ENCODE measurements at regions not wholly inside any gene's neighbourhood (a gene's known extent, or its start where the extent isn't known, plus 50 kb on each side); places are given as distances from the start of the nearest gene placed in this dataset.

DNA sequence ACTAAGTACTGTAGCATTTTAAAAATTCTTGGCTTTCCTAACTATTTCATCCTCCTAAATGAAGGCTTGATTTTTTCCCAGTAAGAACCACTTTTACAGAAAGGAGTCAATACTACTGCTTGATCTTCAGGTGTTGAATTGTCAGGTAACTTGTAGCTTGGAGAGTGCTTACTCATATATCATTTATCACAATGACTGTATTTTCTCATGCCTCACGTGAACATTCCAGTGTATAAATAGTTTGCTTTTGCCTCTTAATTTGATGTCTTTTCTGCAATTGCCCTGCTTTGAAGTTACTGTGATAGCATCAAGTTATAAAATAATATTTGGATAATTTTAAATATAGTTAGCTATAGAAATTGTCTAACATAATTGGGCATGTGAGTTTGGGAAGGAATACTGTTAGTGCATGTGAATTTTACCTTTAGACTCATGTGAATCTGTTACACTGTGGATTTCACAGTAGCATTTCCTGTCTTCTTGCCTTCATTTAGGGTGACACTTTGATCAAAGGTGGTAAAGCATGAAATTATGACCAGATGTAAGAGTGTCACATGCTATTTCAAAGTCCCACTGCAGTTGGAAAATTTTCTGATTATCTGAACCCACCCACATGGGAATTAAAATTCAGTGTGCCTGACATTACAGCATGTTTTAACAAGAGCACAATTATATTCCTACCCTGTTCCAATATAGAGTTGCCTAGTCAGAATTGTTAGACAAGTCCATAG lies 962.8 kb downstream of the DNAJB9 start:
- Histone ChIP-seq H3K9me3 (ENCODE audit: control insufficient read depth, insufficient read depth, low read depth, low read length) (no peaks in the 10 kb centered on the region), H3K4me3 (ENCODE audit: low read depth, low read length) (no peak overlapping the region), H3K27ac (ENCODE audit: extremely low read depth, low read depth, low read length) (no peak overlapping the region), H3K4me1 (ENCODE audit: control insufficient read depth, insufficient read depth, low read length) (no peaks in the 10 kb centered on the region), H3K36me3 (ENCODE audit: control insufficient read depth in 2 of 2, insufficient read depth in 1 of 2, low read length in 2 of 2) (no peaks in the 10 kb centered on the region)
- TF ChIP-seq, protein P1, sequence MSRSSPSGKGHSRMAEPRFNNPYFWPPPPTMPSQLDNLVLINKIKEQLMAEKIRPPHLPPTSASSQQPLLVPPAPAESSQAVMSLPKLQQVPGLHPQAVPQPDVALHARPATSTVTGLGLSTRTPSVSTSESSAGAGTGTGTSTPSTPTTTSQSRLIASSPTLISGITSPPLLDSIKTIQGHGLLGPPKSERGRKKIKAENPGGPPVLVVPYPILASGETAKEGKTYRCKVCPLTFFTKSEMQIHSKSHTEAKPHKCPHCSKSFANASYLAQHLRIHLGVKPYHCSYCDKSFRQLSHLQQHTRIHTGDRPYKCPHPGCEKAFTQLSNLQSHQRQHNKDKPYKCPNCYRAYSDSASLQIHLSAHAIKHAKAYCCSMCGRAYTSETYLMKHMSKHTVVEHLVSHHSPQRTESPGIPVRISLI (tag by site-specific recombination; IDR thresholded peaks at IDR 0.05) = no peak
- TF ChIP-seq GLIS1 (tag by site-specific recombination; IDR thresholded peaks at IDR 0.05) = no peak
- no peak for TF ChIP-seq KLF7 (tag by site-specific recombination; IDR thresholded peaks at IDR 0.05; ENCODE audit: borderline replicate concordance)
- TF ChIP-seq, protein P2, sequence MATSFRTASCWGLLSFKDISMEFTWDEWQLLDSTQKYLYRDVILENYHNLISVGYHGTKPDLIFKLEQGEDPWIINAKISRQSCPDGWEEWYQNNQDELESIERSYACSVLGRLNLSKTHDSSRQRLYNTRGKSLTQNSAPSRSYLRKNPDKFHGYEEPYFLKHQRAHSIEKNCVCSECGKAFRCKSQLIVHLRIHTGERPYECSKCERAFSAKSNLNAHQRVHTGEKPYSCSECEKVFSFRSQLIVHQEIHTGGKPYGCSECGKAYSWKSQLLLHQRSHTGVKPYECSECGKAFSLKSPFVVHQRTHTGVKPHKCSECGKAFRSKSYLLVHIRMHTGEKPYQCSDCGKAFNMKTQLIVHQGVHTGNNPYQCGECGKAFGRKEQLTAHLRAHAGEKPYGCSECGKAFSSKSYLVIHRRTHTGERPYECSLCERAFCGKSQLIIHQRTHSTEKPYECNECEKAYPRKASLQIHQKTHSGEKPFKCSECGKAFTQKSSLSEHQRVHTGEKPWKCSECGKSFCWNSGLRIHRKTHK (tag by site-specific recombination; IDR thresholded peaks at IDR 0.05) = no peak
- TF ChIP-seq ZNF248 (tag by site-specific recombination; IDR thresholded peaks at IDR 0.05) = no peak
- TF ChIP-seq ZNF785 (tag by site-specific recombination; IDR thresholded peaks at IDR 0.05) = no peak
- TF ChIP-seq, protein P3, sequence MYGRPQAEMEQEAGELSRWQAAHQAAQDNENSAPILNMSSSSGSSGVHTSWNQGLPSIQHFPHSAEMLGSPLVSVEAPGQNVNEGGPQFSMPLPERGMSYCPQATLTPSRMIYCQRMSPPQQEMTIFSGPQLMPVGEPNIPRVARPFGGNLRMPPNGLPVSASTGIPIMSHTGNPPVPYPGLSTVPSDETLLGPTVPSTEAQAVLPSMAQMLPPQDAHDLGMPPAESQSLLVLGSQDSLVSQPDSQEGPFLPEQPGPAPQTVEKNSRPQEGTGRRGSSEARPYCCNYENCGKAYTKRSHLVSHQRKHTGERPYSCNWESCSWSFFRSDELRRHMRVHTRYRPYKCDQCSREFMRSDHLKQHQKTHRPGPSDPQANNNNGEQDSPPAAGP (tag by site-specific recombination; IDR thresholded peaks at IDR 0.05) = no peak
- no peak for TF ChIP-seq ZNF660 (tag by site-specific recombination; IDR thresholded peaks at IDR 0.05)
- TF ChIP-seq ZBTB48 (tag by site-specific recombination; IDR thresholded peaks at IDR 0.05) = no peak
- TF ChIP-seq ZNF394 (tag by site-specific recombination; IDR thresholded peaks at IDR 0.05; ENCODE audit: borderline replicate concordance) = no peak
- TF ChIP-seq ZFP69B (tag by site-specific recombination; IDR thresholded peaks at IDR 0.05) = no peak
- no peak for TF ChIP-seq ZNF501 (tag by site-specific recombination; IDR thresholded peaks at IDR 0.05)
- TF ChIP-seq ZNF221 (tag by site-specific recombination; IDR thresholded peaks at IDR 0.05; ENCODE audit: borderline replicate concordance) = no peak
- TF ChIP-seq, protein P4, sequence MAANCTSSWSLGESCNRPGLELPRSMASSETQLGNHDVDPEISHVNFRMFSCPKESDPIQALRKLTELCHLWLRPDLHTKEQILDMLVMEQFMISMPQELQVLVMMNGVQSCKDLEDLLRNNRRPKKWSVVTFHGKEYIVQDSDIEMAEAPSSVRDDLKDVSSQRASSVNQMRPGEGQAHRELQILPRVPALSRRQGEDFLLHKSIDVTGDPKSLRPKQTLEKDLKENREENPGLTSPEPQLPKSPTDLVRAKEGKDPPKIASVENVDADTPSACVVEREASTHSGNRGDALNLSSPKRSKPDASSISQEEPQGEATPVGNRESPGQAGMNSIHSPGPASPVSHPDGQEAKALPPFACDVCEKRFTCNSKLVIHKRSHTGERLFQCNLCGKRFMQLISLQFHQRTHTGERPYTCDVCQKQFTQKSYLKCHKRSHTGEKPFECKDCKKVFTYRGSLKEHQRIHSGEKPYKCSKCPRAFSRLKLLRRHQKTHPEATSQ (tag by site-specific recombination; IDR thresholded peaks at IDR 0.05) = no peak
- no peak for TF ChIP-seq ZNF658 (tag by site-specific recombination; IDR thresholded peaks at IDR 0.05)
- no peak for TF ChIP-seq ZNF366 (tag by site-specific recombination; conservative IDR thresholded peaks at IDR 0.05)
- no peak for TF ChIP-seq ZNF560 (tag by site-specific recombination; IDR thresholded peaks at IDR 0.05; ENCODE audit: borderline replicate concordance)
- no peak for TF ChIP-seq SETDB1 (IDR thresholded peaks at IDR 0.05; ENCODE audit: insufficient read length, low read length)
- CTCF ChIA-PET = interaction anchor here (0.7 kb wide), 1 partner anchor 22 kb away, joined by 4 read pairs; no protein-coding TSS in a partner anchor
- POLR2A ChIA-PET = no interaction called here

DNA sequence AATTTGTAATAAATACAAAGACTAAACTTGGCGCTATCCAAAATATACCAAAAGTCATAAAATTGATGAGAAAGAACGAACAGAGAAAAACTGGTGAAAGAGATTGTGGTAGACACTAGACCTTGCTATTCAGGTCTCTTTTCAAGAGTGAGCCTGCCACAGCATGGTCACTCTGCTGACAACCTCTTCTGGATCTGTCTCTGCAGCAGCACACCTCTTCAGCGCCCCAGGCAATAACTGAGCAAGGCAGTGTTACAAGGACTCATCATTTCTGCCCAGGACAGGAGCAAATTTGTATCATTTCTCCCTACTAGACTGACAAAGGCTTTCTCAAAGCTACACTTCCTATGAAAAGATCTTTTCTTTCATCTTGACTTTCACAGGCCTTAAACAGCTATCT lies 976.0 kb downstream of the DNAJB9 start:
- ChIA-PET POLR2A (no interaction called here), CTCF (interaction anchor here (0.7 kb wide), 1 partner anchor 9 kb away, joined by 3 read pairs; no protein-coding TSS in a partner anchor)
- Histone ChIP-seq H3K36me3 (ENCODE audit: control insufficient read depth in 2 of 2, insufficient read depth in 1 of 2, low read length in 2 of 2) (no peaks in the 10 kb centered on the region), H3K4me1 (ENCODE audit: control insufficient read depth, insufficient read depth, low read length) (no peaks in the 10 kb centered on the region), H3K9me3 (ENCODE audit: control insufficient read depth, insufficient read depth, low read depth, low read length) (no peaks in the 10 kb centered on the region), H3K4me3 (ENCODE audit: low read depth, low read length) (no peak overlapping the region), H3K27ac (ENCODE audit: extremely low read depth, low read depth, low read length) (no peak overlapping the region)
- no peak for TF ChIP-seq ZNF433 (tag by site-specific recombination; IDR thresholded peaks at IDR 0.05; ENCODE audit: low read depth)
- TF ChIP-seq YY2 (tag by site-specific recombination; IDR thresholded peaks at IDR 0.05) = no peak
- TF ChIP-seq ZNF184 (tag by site-specific recombination; IDR thresholded peaks at IDR 0.05) = no peak
- TF ChIP-seq KLF1 (tag by site-specific recombination; IDR thresholded peaks at IDR 0.05) = no peak
- TF ChIP-seq, protein P5, sequence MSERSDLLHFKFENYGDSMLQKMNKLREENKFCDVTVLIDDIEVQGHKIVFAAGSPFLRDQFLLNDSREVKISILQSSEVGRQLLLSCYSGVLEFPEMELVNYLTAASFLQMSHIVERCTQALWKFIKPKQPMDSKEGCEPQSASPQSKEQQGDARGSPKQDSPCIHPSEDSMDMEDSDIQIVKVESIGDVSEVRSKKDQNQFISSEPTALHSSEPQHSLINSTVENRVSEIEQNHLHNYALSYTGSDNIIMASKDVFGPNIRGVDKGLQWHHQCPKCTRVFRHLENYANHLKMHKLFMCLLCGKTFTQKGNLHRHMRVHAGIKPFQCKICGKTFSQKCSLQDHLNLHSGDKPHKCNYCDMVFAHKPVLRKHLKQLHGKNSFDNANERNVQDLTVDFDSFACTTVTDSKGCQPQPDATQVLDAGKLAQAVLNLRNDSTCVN (tag by site-specific recombination; optimal IDR thresholded peaks at IDR 0.05) = no peak
- TF ChIP-seq ZSCAN30 (tag by site-specific recombination; IDR thresholded peaks at IDR 0.05) = no peak
- no peak for TF ChIP-seq ZNF19 (tag by site-specific recombination; IDR thresholded peaks at IDR 0.05; ENCODE audit: low read depth)
- no peak for TF ChIP-seq IKZF3 (tag by site-specific recombination; IDR thresholded peaks at IDR 0.05)
- no peak for TF ChIP-seq HOXD13 (CRISPR knock-in tag; IDR thresholded peaks at IDR 0.05; ENCODE audit: borderline replicate concordance)
- TF ChIP-seq ZNF561 (tag by site-specific recombination; IDR thresholded peaks at IDR 0.05; ENCODE audit: borderline replicate concordance) = no peak
- no peak for TF ChIP-seq ZNF837 (tag by site-specific recombination; IDR thresholded peaks at IDR 0.05)
- TF ChIP-seq ZNF350 (tag by site-specific recombination; IDR thresholded peaks at IDR 0.05) = no peak
- no peak for TF ChIP-seq ZNF560 (tag by site-specific recombination; IDR thresholded peaks at IDR 0.05; ENCODE audit: borderline replicate concordance)
- no peak for TF ChIP-seq ZNF138 (tag by site-specific recombination; IDR thresholded peaks at IDR 0.05; ENCODE audit: borderline replicate concordance)
